K562 (cell line): ENCODE measurements at regions not wholly inside any gene's neighbourhood (a gene's known extent, or its start where the extent isn't known, plus 50 kb on each side); places are given as distances from the start of the nearest gene placed in this dataset.

Source experiments
- ATAC-seq: fragments of 200-7000 bp; cut with Tn5 transposase; 3 replicates; pipeline ENCODE4 v1.9.1; 2020; ENCODE audit warnings: moderate library complexity
- BruUV-seq: library from RNA; stranded (reverse); fragments of 400-500 nt; replicated peaks from 2 replicates; lab custom pipeline; 2021; lab: Mats Ljungman, UMichigan
- CTCF ChIA-PET: fragments of 300-600 bp; formaldehyde crosslinking; extraction: SDS; loops from one replicate; lab custom pipeline; 2021; ENCODE audit warnings: low intra/inter-chr PET ratio; lab: Yijun Ruan, JAX
- POLR2A ChIA-PET: fragments of 300-600, 350-650 bp; sonication (Branson Sonifier 250); formaldehyde crosslinking; extraction: SDS; loops from one replicate; lab custom pipeline; 2021; ENCODE audit warnings: antibody characterized with exemption, inconsistent platforms; lab: Yijun Ruan, JAX
- DNase-seq, 4 experiments: peaks; one replicate each; pipeline versions ENCODE4 v3.0.0 to v3.0.0-alpha.2; 2011 to 2018; ENCODE audit warnings: low spot score in 3 of 4, mixed read lengths in 3 of 4; ENCODE audit errors: extremely low read depth in 1 of 4
- FAIRE-seq: peaks from 2 replicates; lab custom pipeline; 2011; peaks lifted over from hg19 to GRCh38; lab: Jason Lieb, UNC
- H2AFZ ChIP-seq: 2 replicates; pipeline ENCODE4 v1.6.0; 2011; ENCODE audit warnings: low read depth, low read length, control low read depth, inconsistent platforms
- H3K27ac ChIP-seq: fragments of 200-600 bp; 3 replicates; pipeline ENCODE4 v1.8.0; 2011; ENCODE audit warnings: low read depth, mild to moderate bottlenecking, control low read depth, inconsistent platforms, low read length, moderate library complexity, mixed read lengths; ENCODE audit errors: extremely low read depth
- H3K27me3 ChIP-seq, 2 experiments: fragments of 300-600 bp in 1 of 2; 2 replicates in 1 of 2; 3 replicates in 1 of 2; pipeline versions ENCODE4 v1.6.0 to v1.8.0; 2011; ENCODE audit warnings: inconsistent platforms in 2 of 2, low read length in 2 of 2, mild to moderate bottlenecking in 1 of 2, mixed read lengths in 1 of 2, moderate library complexity in 1 of 2; ENCODE audit not compliant: control insufficient read depth in 2 of 2, insufficient read depth in 2 of 2
- H3K36me3 ChIP-seq: fragments of 300-600 bp; 3 replicates; pipeline ENCODE4 v1.8.0; 2011; ENCODE audit warnings: mild to moderate bottlenecking, low read length, inconsistent platforms; ENCODE audit not compliant: control insufficient read depth, insufficient read depth
- H3K4me1 ChIP-seq, 2 experiments: fragments of 200-600 bp in 1 of 2; replicated peaks in 1 of 2; 2 replicates in 1 of 2; 3 replicates in 1 of 2; pipeline versions ENCODE4 v1.5.1 to v1.8.0; 2011; ENCODE audit warnings: inconsistent platforms in 2 of 2, low read length in 2 of 2, mild to moderate bottlenecking in 1 of 2, mixed read lengths in 1 of 2, moderate library complexity in 1 of 2; ENCODE audit not compliant: control insufficient read depth in 2 of 2, insufficient read depth in 2 of 2
- H3K4me2 ChIP-seq: 2 replicates; pipeline ENCODE4 v1.6.1; 2011; ENCODE audit warnings: low read length, control low read depth, inconsistent platforms, mixed read lengths; ENCODE audit not compliant: insufficient read depth
- H3K4me3 ChIP-seq: fragments of 200-600 bp; sonication (generic), shearing (Covaris generic); 2 replicates; pipeline ENCODE4 v1.5.1; 2016; ENCODE audit warnings: control low read depth, inconsistent platforms
- H3K79me2 ChIP-seq: fragments of 200-600 bp; 3 replicates; pipeline ENCODE4 v1.8.0; 2011; ENCODE audit warnings: low read length, inconsistent platforms; ENCODE audit not compliant: control insufficient read depth, insufficient read depth
- H3K9ac ChIP-seq, 2 experiments: 2 replicates each; pipeline versions ENCODE4 v1.6.0 to v1.6.1; 2011; ENCODE audit warnings: low read depth in 2 of 2, low read length in 2 of 2, control low read depth in 1 of 2, inconsistent platforms in 1 of 2, mild to moderate bottlenecking in 1 of 2, mixed read lengths in 1 of 2; ENCODE audit not compliant: insufficient read depth in 1 of 2
- H3K9me1 ChIP-seq: one replicate; pipeline ENCODE4 v1.6.0; 2011; ENCODE audit warnings: inconsistent platforms, mild to moderate bottlenecking, low read length, moderate library complexity; ENCODE audit not compliant: control insufficient read depth, insufficient read depth
- H3K9me3 ChIP-seq: replicated peaks from 2 replicates; pipeline ENCODE4 v1.5.1; 2011; ENCODE audit warnings: low read depth, low read length, inconsistent platforms; ENCODE audit not compliant: control insufficient read depth, insufficient read depth
- H4K20me1 ChIP-seq: replicated peaks from 2 replicates; pipeline ENCODE4 v1.6.1; 2011; ENCODE audit warnings: low read length, inconsistent platforms, mixed read lengths; ENCODE audit not compliant: control insufficient read depth, insufficient read depth
- ARID2 ChIP-seq: fragments of 450-650 bp; IDR thresholded peaks from 2 replicates; pipeline ENCODE4 v1.6.1; 2017; ENCODE audit warnings: antibody characterized with exemption, mild to moderate bottlenecking
- BRCA1 ChIP-seq, 2 experiments: fragments of 450-650 bp in 1 of 2; sonication (generic) in 1 of 2; formaldehyde crosslinking in 1 of 2; IDR thresholded peaks; 2 replicates each; pipeline versions ENCODE4 v1.5.0 to v1.6.1; 2017 to 2020; ENCODE audit warnings: mild to moderate bottlenecking in 1 of 2, missing genetic modification reagents in 1 of 2
- ELF1 ChIP-seq: fragments of 200-800 bp; sonication (Bioruptor generic); IDR thresholded peaks from 2 replicates; pipeline ENCODE4 v1.6.1; 2016; ENCODE audit warnings: missing genetic modification characterization, missing compliant biosample characterization
- HMG20A ChIP-seq: fragments of 450-650 bp; formaldehyde crosslinking; conservative IDR thresholded peaks from 2 replicates; pipeline ENCODE4 v1.4.0; 2020; ENCODE audit warnings: mild to moderate bottlenecking, mixed read lengths
- MYNN ChIP-seq, 2 experiments: sonication (generic); formaldehyde crosslinking in 1 of 2; IDR thresholded peaks; 2 replicates each; pipeline versions ENCODE4 v1.5.0 to v1.6.1; 2016 to 2020; ENCODE audit warnings: antibody characterized with exemption in 1 of 2, missing genetic modification reagents in 1 of 2
- NCOA2 ChIP-seq, 2 experiments: fragments of 450-650 bp; IDR thresholded peaks; 2 replicates each; pipeline ENCODE4 v1.6.1; 2018; ENCODE audit warnings: mild to moderate bottlenecking in 2 of 2, moderate library complexity in 1 of 2; ENCODE audit not compliant: partially characterized antibody in 2 of 2
- NFIC ChIP-seq: fragments of 450-650 bp; IDR thresholded peaks from 2 replicates; pipeline ENCODE4 v1.6.1; 2017; ENCODE audit warnings: mild to moderate bottlenecking, inconsistent platforms
- NR1H2 ChIP-seq: sonication (generic); formaldehyde crosslinking; IDR thresholded peaks from 2 replicates; pipeline ENCODE4 v1.4.0; 2020; ENCODE audit warnings: mild to moderate bottlenecking, missing genetic modification reagents
- POLR2AphosphoS2 ChIP-seq: IDR thresholded peaks from 2 replicates; pipeline ENCODE4 v1.6.1; 2012; ENCODE audit warnings: low read length, improper control_type of control experiment
- RBM15 ChIP-seq: fragments of 200-400 bp; formaldehyde crosslinking; IDR thresholded peaks from 2 replicates; pipeline ENCODE4 v1.6.1; 2018; ENCODE audit warnings: mild to moderate bottlenecking, low read length, moderate library complexity; ENCODE audit not compliant: insufficient read depth
- TAF9B ChIP-seq: fragments of 450-650 bp; IDR thresholded peaks from 2 replicates; pipeline ENCODE4 v1.6.1; 2018; ENCODE audit warnings: mild to moderate bottlenecking; ENCODE audit not compliant: partially characterized antibody
- TFAM ChIP-seq: fragments of 250-450 bp; sonication (Bioruptor Pico); conservative IDR thresholded peaks from 2 replicates; pipeline ENCODE4 v1.5.0; 2021; ENCODE audit warnings: mild to moderate bottlenecking, moderate library complexity
- WGBS: fragments of 100-300 bp; shearing (Covaris generic); methylation state at CpG from one replicate; pipeline ENCODE4 v1.1.6; 2016; ENCODE audit warnings: low coverage, mixed read lengths; ENCODE audit not compliant: insufficient coverage; ENCODE audit errors: missing lambda C conversion rate; 5-methylcytosine and 5-hydroxymethylcytosine counted together
- in situ Hi-C: fragments of 300-500 bp; cut with MboI; formaldehyde crosslinking; loops from 4 replicates; pipeline ENCODE4 v1.15.0; 2018; ENCODE audit warnings: inconsistent platforms, mixed read lengths
- intact Hi-C: fragments of 100-400 bp; cut with micrococcal nuclease; formaldehyde crosslinking; loops from 2 replicates; pipeline ENCODE4 v1.14.2; 2022
- TF ChIP-seq, protein P1 (sequence below): fragments of 450-650 bp; IDR thresholded peaks from 2 replicates; pipeline ENCODE4 v1.7.0; 2016; ENCODE audit warnings: borderline replicate concordance

DNA sequence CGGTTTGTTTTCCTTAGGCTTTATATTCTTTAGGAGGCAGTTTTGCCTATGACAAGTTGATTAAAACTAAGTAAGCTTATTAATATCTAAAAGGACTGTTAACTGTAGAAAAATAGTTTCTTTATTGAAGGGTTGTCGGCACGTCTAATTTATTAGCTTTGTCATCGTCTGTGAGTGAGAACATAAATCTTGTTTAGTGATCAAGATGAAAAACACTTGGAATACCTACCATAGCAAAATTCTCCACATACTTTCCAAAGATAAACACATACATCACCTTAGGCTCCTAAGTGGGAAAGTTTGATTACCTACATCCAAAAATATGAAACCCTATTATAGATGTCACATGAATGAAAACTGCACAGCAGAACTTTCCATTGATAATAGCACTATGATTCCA lies 139.1 kb upstream of the BNIP2 start (continued):
- no peak for TF ChIP-seq TAF9B

DNA sequence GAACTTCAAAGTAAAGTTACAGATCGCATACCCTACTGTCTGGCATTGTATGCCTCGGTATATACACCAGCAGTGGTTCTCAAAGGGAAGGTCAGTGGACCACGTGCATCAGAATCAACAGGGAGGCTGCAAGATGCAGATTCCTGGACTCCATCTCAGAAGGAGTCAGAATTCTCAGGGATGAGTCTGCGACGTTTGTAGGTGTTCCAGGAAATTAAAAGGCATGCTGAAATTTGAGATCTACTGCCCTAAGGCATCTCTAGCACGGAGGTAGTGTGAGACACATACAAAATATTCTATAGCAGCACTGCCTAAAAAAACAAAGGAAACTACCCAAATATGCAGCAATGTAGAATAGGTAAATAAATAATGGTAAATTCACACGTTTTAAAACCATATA lies 136.8 kb upstream of the BNIP2 start:
- WGBS: 0% methylated on average over 7 of the region's 7 CpGs
- Histone ChIP-seq H3K4me2 (no peak overlapping the region), H3K4me1 (no peaks in the 10 kb centered on the region), H3K27ac (no peak overlapping the region), H3K9ac (no peak overlapping the region), H3K9me3 (no peaks in the 10 kb centered on the region), H3K27me3 (peaks cover 0 to 3% of the 10 kb centered on the region in 2 experiments; a peak in 1 of 5 replicates), H3K36me3 (no peaks in the 10 kb centered on the region), H2AFZ (no peak overlapping the region), H3K4me3 (no peak overlapping the region), H3K9me1 (no peaks in the 10 kb centered on the region), H4K20me1 (no peaks in the 10 kb centered on the region), H3K79me2 (no peaks in the 10 kb centered on the region)
- no peak for DNase-seq
- FAIRE-seq: no peak
- intact Hi-C loops (no loop called here), in situ Hi-C loops (no loop called here)
- ChIA-PET POLR2A (no interaction called here), CTCF (no interaction called here)
- ATAC-seq: no peak
- no TSS peak for BruUV-seq
- TF ChIP-seq ARID2 (no peak), RBM15 (no peak), NR1H2 (CRISPR knock-in tag) (no peak), TFAM (CRISPR knock-in tag) (no peak), POLR2AphosphoS2 (no peak), HMG20A (CRISPR knock-in tag) (no peak), MYNN (IDR thresholded peaks at IDR 0.05) (no peak), MYNN (CRISPR knock-in tag; IDR thresholded peaks at IDR 0.05) (no peak), NFIC (no peak), NCOA2 (IDR thresholded peaks at IDR 0.05; ENCODE audit: partially characterized antibody in 2 of 2) (no peak), ELF1 (tag) (no peak), BRCA1 (IDR thresholded peaks at IDR 0.05) (no peak), BRCA1 (CRISPR knock-in tag; IDR thresholded peaks at IDR 0.05) (no peak)
- TF ChIP-seq, protein P1, sequence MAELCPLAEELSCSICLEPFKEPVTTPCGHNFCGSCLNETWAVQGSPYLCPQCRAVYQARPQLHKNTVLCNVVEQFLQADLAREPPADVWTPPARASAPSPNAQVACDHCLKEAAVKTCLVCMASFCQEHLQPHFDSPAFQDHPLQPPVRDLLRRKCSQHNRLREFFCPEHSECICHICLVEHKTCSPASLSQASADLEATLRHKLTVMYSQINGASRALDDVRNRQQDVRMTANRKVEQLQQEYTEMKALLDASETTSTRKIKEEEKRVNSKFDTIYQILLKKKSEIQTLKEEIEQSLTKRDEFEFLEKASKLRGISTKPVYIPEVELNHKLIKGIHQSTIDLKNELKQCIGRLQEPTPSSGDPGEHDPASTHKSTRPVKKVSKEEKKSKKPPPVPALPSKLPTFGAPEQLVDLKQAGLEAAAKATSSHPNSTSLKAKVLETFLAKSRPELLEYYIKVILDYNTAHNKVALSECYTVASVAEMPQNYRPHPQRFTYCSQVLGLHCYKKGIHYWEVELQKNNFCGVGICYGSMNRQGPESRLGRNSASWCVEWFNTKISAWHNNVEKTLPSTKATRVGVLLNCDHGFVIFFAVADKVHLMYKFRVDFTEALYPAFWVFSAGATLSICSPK: no peak
